Spinal cord (tissue), 9 donors: ENCODE measurements at regions not wholly inside any gene's neighbourhood (a gene's known extent, or its start where the extent isn't known, plus 50 kb on each side); places are given as distances from the start of the nearest gene placed in this dataset.

Source experiments
- DNase-seq, 6 donors: peaks; one replicate each; pipeline versions ENCODE4 v3.0.0 to v3.0.0-alpha.2; 2013 to 2015; ENCODE audit warnings: low spot score in 6 of 6, low read depth in 4 of 6
- H3K27ac ChIP-seq: one replicate; pipeline ENCODE4 v1.5.1; 2013; ENCODE audit warnings: low read depth, low read length, control low read depth
- H3K27me3 ChIP-seq: one replicate; pipeline ENCODE4 v1.6.1; 2013; ENCODE audit warnings: low read length; ENCODE audit not compliant: control insufficient read depth, insufficient read depth
- H3K36me3 ChIP-seq: one replicate; pipeline ENCODE4 v1.6.1; 2013; ENCODE audit warnings: low read length; ENCODE audit not compliant: control insufficient read depth, insufficient read depth
- H3K4me1 ChIP-seq: one replicate; pipeline ENCODE4 v1.6.1; 2013; ENCODE audit warnings: low read length; ENCODE audit not compliant: control insufficient read depth, insufficient read depth
- H3K4me3 ChIP-seq: one replicate; pipeline ENCODE4 v1.5.1; 2013; ENCODE audit warnings: low read depth, low read length, control low read depth
- H3K9me3 ChIP-seq: one replicate; pipeline ENCODE4 v1.6.1; 2013; ENCODE audit warnings: low read length; ENCODE audit not compliant: control insufficient read depth, insufficient read depth
- WGBS: methylation state at CpG from one replicate; pipeline ENCODE4 v1.1.5; 2013; ENCODE audit warnings: missing lambda C conversion rate; ENCODE audit not compliant: insufficient coverage; 5-methylcytosine and 5-hydroxymethylcytosine counted together
- donor health status: healthy.

DNA sequence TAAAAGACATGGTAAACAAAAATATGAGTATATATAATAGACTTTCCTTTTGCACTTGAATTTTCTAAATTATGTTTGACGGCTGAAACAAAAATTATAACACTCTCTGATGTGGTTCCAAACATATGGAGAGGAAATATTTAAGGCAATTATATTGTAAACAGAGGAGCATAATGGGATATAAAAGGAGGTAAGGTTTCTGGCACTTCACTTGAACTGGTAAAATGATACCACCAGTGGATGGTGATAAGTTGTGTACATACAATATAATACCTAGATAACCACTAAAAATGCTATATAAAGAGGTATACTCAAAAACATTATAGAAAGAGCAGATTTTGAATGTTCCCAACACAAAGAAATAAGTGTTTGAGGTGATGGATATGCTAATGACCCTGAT, 192.9 kb upstream of the RAD23B start:
- no CpG with 5 or more reads among the region's 1 CpG for WGBS
- Histone ChIP-seq H3K4me3 (no peak overlapping the region), H3K9me3 (no peaks in the 10 kb centered on the region), H3K27ac (no peak overlapping the region), H3K4me1 (no peaks in the 10 kb centered on the region), H3K27me3 (no peaks in the 10 kb centered on the region), H3K36me3 (no peaks in the 10 kb centered on the region)
- no peak for DNase-seq

DNA sequence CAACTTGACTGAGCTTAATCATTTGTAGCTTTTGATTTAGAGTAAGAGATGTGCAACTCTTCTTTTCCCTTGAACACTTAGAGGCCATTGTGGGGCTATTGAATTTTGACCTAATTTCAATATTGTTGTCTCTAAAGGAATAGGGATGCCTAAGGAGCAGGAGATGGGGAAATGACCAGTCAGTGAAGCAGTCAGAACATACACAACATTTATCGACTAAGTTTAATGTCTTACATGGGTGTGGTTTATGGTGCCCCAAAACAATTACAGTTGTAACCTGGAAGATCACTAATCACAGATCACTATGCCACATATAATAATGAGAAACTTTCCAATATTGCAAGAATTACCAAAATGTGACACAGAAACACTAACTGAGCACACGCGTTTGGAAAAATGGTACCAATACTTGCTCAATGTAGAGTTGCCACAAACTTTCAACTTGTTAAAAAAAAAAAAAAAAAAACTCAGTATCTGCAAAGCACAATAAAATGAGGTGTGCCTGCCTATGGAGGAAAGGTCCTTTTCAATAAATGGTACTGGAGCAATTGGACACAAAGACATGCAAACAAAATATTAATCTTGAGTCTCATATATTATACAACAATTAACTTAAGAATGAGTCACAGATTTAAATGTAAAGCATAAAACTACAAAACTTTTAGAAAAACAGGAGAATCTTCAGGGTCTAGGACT, 189.6 kb upstream of the RAD23B start:
- no peak for DNase-seq
- no peak overlapping the region for H3K4me3 ChIP-seq
- no peaks in the 10 kb centered on the region for H3K9me3 ChIP-seq
- H3K27ac ChIP-seq = no peak overlapping the region
- H3K36me3 ChIP-seq = no peaks in the 10 kb centered on the region
- H3K27me3 ChIP-seq = no peaks in the 10 kb centered on the region
- WGBS = no CpG with 5 or more reads among the region's 3 CpGs
- H3K4me1 ChIP-seq = no peaks in the 10 kb centered on the region

DNA sequence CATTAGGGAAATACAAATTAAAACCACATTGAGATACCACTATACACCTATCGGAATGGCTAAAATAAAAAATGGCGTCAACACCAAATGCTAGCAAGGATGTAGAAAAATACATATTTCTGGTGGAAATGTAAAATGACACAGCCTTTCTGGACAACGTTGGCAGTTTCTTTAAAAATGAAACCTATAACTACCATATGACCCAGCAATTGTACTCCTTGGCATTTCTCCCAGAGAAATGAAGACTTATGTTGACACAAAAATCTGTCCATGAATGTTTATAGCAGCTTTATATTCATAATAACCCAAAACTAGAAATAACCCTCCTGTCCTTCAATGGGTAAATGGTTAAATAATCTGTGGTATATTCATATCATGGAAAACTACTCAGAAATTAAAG, 188.7 kb upstream of the RAD23B start:
- Histone ChIP-seq H3K4me1 (no peaks in the 10 kb centered on the region), H3K27me3 (no peaks in the 10 kb centered on the region), H3K9me3 (no peaks in the 10 kb centered on the region), H3K27ac (no peak overlapping the region), H3K36me3 (no peaks in the 10 kb centered on the region), H3K4me3 (no peak overlapping the region)
- WGBS = no CpG with 5 or more reads among the region's 3 CpGs
- no peak for DNase-seq

DNA sequence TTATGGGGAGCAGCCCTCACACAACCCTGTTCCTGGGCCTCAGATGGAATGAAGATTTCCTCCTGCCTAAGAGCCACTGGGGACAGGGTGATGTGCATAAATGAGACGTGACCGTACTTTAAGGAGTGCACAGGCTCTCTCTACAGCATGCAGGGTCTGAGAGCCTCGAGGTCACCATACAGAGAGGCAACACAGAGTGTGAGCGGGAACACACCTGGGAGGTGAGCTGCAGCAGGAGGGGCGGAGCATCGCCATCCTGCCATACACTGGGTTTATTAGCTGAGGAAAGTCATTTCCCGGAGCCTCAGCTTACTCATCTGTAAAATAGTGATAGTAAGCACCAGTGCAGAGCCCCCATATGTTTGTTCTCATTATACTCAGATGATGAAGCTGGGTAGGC, 182.5 kb upstream of the RAD23B start:
- 79% methylated on average over 6 of the region's 7 CpGs for WGBS
- H3K27me3 ChIP-seq = no peaks in the 10 kb centered on the region
- no peak overlapping the region for H3K27ac ChIP-seq
- no peak overlapping the region for H3K4me3 ChIP-seq
- no peaks in the 10 kb centered on the region for H3K36me3 ChIP-seq
- no peaks in the 10 kb centered on the region for H3K9me3 ChIP-seq
- peaks cover 4% of the 10 kb centered on the region for H3K4me1 ChIP-seq
- DNase-seq = no peak

DNA sequence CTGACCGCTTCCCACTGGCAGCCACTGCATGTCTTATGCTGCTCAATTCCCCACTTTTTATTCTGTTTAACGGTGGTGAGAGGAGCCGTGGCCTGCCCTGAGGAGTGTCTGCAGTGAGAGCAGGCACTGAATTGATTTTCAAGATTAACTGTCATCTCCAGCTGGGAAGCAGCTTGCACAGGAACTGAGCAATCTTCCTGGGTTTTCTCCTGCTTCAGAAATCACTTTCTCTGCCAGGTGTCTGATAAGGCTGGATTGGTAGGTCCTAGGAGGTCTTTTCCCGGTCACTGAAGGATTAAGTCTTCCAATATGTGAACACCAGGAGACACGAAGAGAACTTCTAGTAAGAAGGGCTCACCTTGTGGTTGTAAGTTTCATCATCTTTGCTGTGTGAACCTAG, 181.1 kb upstream of the RAD23B start:
- Histone ChIP-seq H3K27ac (no peak overlapping the region), H3K4me1 (peaks cover 4% of the 10 kb centered on the region), H3K9me3 (no peaks in the 10 kb centered on the region), H3K27me3 (no peaks in the 10 kb centered on the region), H3K36me3 (no peaks in the 10 kb centered on the region), H3K4me3 (no peak overlapping the region)
- peak in 1 of 6 donors; percentile 49 for DNase-seq
- WGBS = 64% methylated on average over 4 of the region's 5 CpGs

DNA sequence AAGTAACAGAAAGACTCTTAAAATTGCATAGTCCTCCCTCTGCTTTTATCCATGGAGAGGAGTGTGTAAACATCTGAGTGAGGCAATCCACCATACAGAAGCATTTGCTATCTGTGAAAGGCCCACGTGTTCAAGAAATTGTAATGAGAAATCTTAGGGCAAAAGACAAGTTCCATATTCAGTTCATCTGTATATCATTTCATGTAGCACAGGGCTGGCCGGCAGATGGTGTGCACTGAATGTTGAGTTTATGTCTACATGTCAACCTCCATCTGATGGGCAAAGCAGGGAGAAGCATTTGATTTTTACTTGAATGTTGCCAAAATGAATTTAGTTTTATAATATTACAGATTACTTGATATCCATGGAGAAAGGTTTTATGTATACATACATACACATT, 179.5 kb upstream of the RAD23B start:
- Histone ChIP-seq H3K9me3 (no peaks in the 10 kb centered on the region), H3K4me1 (peaks cover 4% of the 10 kb centered on the region), H3K27me3 (no peaks in the 10 kb centered on the region), H3K36me3 (no peaks in the 10 kb centered on the region), H3K27ac (no peak overlapping the region), H3K4me3 (no peak overlapping the region)
- DNase-seq = peak in 1 of 6 donors; percentile 79
- 83% methylated on average over 1 of the region's 2 CpGs for WGBS

DNA sequence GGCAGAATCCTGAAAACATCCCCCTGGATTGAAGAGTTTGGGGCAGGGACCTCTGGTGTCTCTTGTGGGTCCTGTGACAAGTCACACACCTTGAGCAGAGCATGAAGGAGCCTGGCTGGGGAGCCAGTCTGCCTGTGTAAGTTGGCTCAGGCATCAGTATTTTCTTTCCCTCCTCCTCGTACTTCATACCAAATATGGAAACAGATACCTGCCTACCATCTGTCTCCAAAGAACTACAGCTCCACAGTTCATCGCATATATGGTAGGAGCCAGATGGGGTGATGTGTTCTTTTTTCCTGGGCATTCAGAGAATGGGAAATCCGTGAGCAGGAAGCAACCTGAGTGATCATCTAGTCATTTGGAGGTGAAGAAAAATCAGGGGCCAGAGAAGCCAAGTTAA, 177.3 kb upstream of the RAD23B start:
- H3K27me3 ChIP-seq = no peaks in the 10 kb centered on the region
- no peak for DNase-seq
- H3K9me3 ChIP-seq = no peaks in the 10 kb centered on the region
- no peak overlapping the region for H3K27ac ChIP-seq
- no peak overlapping the region for H3K4me3 ChIP-seq
- WGBS = 75% methylated on average over 1 of the region's 3 CpGs
- peaks cover 4% of the 10 kb centered on the region for H3K4me1 ChIP-seq
- no peaks in the 10 kb centered on the region for H3K36me3 ChIP-seq

DNA sequence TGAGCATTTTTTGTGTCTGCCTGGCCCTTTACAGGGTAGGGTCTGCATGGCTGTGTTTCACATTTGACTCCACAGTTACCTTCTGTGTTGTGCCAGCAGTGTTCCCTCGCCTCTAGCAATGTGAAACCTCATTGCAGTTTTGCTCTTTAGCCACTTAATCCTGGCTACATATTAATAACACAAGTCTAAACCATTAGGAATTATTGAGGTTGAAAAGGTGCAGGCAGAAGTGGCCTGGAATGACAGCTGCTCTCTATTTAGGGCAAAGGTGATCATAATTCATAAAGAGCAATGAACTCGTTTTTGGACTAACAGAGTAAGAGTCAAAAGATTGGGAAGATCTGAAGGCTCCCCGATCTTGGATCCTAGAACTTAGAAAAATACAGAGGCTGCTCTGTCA, 176.7 kb upstream of the RAD23B start:
- Histone ChIP-seq H3K9me3 (no peaks in the 10 kb centered on the region), H3K27ac (no peak overlapping the region), H3K36me3 (no peaks in the 10 kb centered on the region), H3K4me1 (peaks cover 4% of the 10 kb centered on the region), H3K4me3 (no peak overlapping the region), H3K27me3 (no peaks in the 10 kb centered on the region)
- no peak for DNase-seq
- WGBS = no CpG with 5 or more reads among the region's 3 CpGs

DNA sequence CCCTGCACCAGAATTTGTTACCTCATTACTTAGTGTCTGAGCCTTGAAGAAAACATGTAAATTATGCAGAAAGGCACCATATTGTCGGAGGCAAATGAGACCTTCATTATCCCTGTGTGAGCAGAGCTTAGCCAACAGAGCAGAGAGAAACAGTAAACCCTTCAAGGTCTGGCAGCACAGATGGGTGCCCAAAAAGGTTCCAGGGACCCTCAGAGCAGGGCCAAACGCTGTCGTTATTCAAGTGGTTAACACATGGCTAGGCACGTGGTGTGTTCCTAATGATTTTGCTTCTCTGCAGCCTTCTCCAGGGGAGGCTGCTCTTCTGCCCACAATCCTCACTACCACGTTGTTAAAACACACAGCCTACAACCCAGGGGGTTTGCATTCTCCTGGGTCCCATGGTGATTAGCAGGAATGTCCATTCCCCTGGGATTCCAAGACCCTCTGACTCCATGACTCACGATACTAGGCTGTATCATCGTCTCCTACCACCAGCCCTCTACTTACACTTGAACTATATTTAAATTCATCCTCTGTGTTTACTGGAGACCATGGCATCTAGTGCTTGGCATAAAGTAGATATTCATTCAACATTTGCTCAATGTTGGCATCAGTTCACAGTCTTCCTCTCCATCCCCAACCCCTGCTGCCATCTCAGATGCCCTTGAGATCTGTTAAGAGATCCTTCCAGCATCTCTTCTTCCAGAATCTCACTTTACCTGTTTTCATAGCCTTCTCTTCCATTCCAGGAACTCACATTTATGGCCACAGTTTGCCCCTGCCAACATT, 174.5 kb upstream of the RAD23B start:
- peak in 2 of 6 donors; percentile 28 to 91 for DNase-seq
- 64% methylated on average over 6 of the region's 7 CpGs for WGBS
- no peak overlapping the region for H3K4me3 ChIP-seq

DNA sequence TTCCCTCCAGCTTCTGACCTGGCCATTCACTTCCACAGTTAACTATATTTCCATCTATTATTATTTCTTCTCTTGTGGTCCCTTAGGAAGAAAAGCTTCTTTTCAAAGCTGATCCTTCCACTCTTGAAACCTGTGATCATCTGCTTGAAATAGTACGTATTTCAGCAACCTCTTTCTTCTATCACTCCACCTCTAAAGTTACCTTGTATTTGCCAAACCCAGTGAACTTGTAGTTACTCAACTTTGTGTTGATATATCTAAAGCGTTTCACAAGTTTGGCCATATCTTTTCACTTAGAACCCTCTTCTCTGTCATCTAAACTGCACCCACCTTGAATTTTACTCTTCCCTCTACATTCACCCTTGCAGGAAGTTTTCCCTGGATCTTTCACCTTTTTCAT, 173.8 kb upstream of the RAD23B start:
- 89% methylated on average over 1 of the region's 2 CpGs for WGBS
- DNase-seq = no peak
- Histone ChIP-seq H3K27ac (no peak overlapping the region), H3K4me1 (no peaks in the 10 kb centered on the region), H3K36me3 (no peaks in the 10 kb centered on the region), H3K4me3 (no peak overlapping the region), H3K9me3 (no peaks in the 10 kb centered on the region), H3K27me3 (no peaks in the 10 kb centered on the region)

More for the DNA sequence above, 174.5 kb upstream of the RAD23B start:
- Histone ChIP-seq H3K36me3 (no peaks in the 10 kb centered on the region), H3K4me1 (no peaks in the 10 kb centered on the region), H3K27ac (no peak overlapping the region), H3K9me3 (no peaks in the 10 kb centered on the region), H3K27me3 (no peaks in the 10 kb centered on the region)
